ENCODE measurements at regions not wholly inside any gene's neighbourhood (a gene's known extent, or its start where the extent isn't known, plus 50 kb on each side); places are given as distances from the start of the nearest gene placed in this dataset.

- Histone ChIP-seq H3K27me3 (replicated peaks; ENCODE audit: control insufficient read depth, insufficient read depth, low read length, poor library complexity, severe bottlenecking) (no peaks in the 10 kb centered on the region), H3K4me1 (ENCODE audit: control insufficient read depth, insufficient read depth, low read length, poor library complexity, severe bottlenecking) (no peaks in the 10 kb centered on the region), H3K27ac (ENCODE audit: insufficient read depth, low read length, poor library complexity, severe bottlenecking) (no peak overlapping the region), H3K9me3 (ENCODE audit: control insufficient read depth, low read length) (no peaks in the 10 kb centered on the region), H3K36me3 (ENCODE audit: control insufficient read depth, insufficient read depth, low read length) (no peaks in the 10 kb centered on the region), H3K4me3 (ENCODE audit: insufficient read depth, low read depth, low read length, poor library complexity, severe bottlenecking) (no peak overlapping the region)
- no peak for DNase-seq
Measured at GRCh38 chr13:75024602-75025001, 457.4 kb downstream of the TBC1D4 start.

GRCh38 chr13:75023609-75024008, 458.4 kb downstream of the TBC1D4 start:
- no peaks in the 10 kb centered on the region for H3K4me1 ChIP-seq (ENCODE audit: control insufficient read depth, insufficient read depth, low read length, poor library complexity, severe bottlenecking)
- no peaks in the 10 kb centered on the region for H3K36me3 ChIP-seq (ENCODE audit: control insufficient read depth, insufficient read depth, low read length)
- H3K4me3 ChIP-seq (ENCODE audit: insufficient read depth, low read depth, low read length, poor library complexity, severe bottlenecking): no peak overlapping the region
- H3K27me3 ChIP-seq (replicated peaks; ENCODE audit: control insufficient read depth, insufficient read depth, low read length, poor library complexity, severe bottlenecking): no peaks in the 10 kb centered on the region
- DNase-seq: no peak
- H3K27ac ChIP-seq (ENCODE audit: insufficient read depth, low read length, poor library complexity, severe bottlenecking): no peak overlapping the region
- H3K9me3 ChIP-seq (ENCODE audit: control insufficient read depth, low read length): no peaks in the 10 kb centered on the region

DNA sequence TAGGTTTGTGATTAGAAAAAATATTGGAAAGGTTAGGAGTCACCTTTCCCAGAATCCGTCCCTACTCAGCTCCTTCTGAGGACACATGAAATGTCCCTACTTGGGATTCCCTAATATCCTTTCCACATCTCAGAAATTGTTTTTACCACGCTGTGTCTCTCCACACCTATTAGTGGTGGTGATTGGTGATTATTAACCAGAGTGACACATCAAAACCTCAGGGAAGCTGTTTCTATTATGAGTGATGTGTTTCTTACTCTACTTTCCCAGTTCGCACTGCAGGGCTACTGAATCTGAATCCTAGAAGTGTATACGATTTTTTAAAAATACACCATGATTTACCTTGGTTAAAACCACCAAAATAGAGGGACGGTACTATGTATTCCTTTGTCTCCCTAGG, 460.8 kb downstream of the TBC1D4 start:
- Histone ChIP-seq H3K27ac (ENCODE audit: insufficient read depth, low read length, poor library complexity, severe bottlenecking) (no peak overlapping the region), H3K4me1 (ENCODE audit: control insufficient read depth, insufficient read depth, low read length, poor library complexity, severe bottlenecking) (no peaks in the 10 kb centered on the region), H3K27me3 (replicated peaks; ENCODE audit: control insufficient read depth, insufficient read depth, low read length, poor library complexity, severe bottlenecking) (no peaks in the 10 kb centered on the region), H3K36me3 (ENCODE audit: control insufficient read depth, insufficient read depth, low read length) (no peaks in the 10 kb centered on the region), H3K4me3 (ENCODE audit: insufficient read depth, low read depth, low read length, poor library complexity, severe bottlenecking) (no peak overlapping the region), H3K9me3 (ENCODE audit: control insufficient read depth, low read length) (no peaks in the 10 kb centered on the region)
- no peak for DNase-seq

- Histone ChIP-seq H3K9me3 (ENCODE audit: control insufficient read depth, low read length) (no peaks in the 10 kb centered on the region), H3K36me3 (ENCODE audit: control insufficient read depth, insufficient read depth, low read length) (no peaks in the 10 kb centered on the region), H3K27ac (ENCODE audit: insufficient read depth, low read length, poor library complexity, severe bottlenecking) (no peak overlapping the region), H3K4me3 (ENCODE audit: insufficient read depth, low read depth, low read length, poor library complexity, severe bottlenecking) (no peak overlapping the region), H3K4me1 (ENCODE audit: control insufficient read depth, insufficient read depth, low read length, poor library complexity, severe bottlenecking) (no peaks in the 10 kb centered on the region), H3K27me3 (replicated peaks; ENCODE audit: control insufficient read depth, insufficient read depth, low read length, poor library complexity, severe bottlenecking) (no peaks in the 10 kb centered on the region)
- no peak for DNase-seq
Measured at GRCh38 chr13:75016225-75016624, 465.7 kb downstream of the TBC1D4 start.

- no peak overlapping the region for H3K4me3 ChIP-seq (ENCODE audit: insufficient read depth, low read depth, low read length, poor library complexity, severe bottlenecking)
- DNase-seq: no peak
- no peaks in the 10 kb centered on the region for H3K36me3 ChIP-seq (ENCODE audit: control insufficient read depth, insufficient read depth, low read length)
- no peaks in the 10 kb centered on the region for H3K27me3 ChIP-seq (replicated peaks; ENCODE audit: control insufficient read depth, insufficient read depth, low read length, poor library complexity, severe bottlenecking)
- H3K27ac ChIP-seq (ENCODE audit: insufficient read depth, low read length, poor library complexity, severe bottlenecking): no peak overlapping the region
- H3K4me1 ChIP-seq (ENCODE audit: control insufficient read depth, insufficient read depth, low read length, poor library complexity, severe bottlenecking): no peaks in the 10 kb centered on the region
- no peaks in the 10 kb centered on the region for H3K9me3 ChIP-seq (ENCODE audit: control insufficient read depth, low read length)
Measured at GRCh38 chr13:75013818-75014217, 468.2 kb downstream of the TBC1D4 start.

- H3K27ac ChIP-seq (ENCODE audit: insufficient read depth, low read length, poor library complexity, severe bottlenecking): no peak overlapping the region
- no peaks in the 10 kb centered on the region for H3K4me1 ChIP-seq (ENCODE audit: control insufficient read depth, insufficient read depth, low read length, poor library complexity, severe bottlenecking)
- H3K27me3 ChIP-seq (replicated peaks; ENCODE audit: control insufficient read depth, insufficient read depth, low read length, poor library complexity, severe bottlenecking): no peaks in the 10 kb centered on the region
- no peaks in the 10 kb centered on the region for H3K9me3 ChIP-seq (ENCODE audit: control insufficient read depth, low read length)
- H3K36me3 ChIP-seq (ENCODE audit: control insufficient read depth, insufficient read depth, low read length): no peaks in the 10 kb centered on the region
- no peak overlapping the region for H3K4me3 ChIP-seq (ENCODE audit: insufficient read depth, low read depth, low read length, poor library complexity, severe bottlenecking)
- no peak for DNase-seq
Measured at GRCh38 chr13:75010941-75011340, 471.0 kb downstream of the TBC1D4 start.

DNA sequence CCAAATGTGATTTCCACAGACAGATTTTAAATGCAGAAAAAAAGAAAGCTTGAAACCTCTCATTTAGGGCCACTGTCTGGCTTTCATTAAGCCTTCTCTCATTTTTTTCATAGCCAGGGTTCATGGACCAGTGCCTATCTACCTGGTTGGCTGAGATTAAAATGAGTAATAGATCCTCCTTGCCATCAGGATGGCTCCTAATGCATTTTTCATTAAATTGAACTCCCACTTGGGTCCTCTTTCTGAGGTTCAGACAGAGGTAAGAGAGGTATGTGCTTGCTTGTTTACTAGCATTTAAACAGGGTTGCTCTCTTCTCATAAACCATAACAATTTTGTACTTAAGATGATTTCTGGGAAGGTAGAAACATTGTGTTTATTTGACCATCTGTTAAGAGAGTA, 473.0 kb downstream of the TBC1D4 start:
- Histone ChIP-seq H3K27ac (ENCODE audit: insufficient read depth, low read length, poor library complexity, severe bottlenecking) (no peak overlapping the region), H3K27me3 (replicated peaks; ENCODE audit: control insufficient read depth, insufficient read depth, low read length, poor library complexity, severe bottlenecking) (no peaks in the 10 kb centered on the region), H3K36me3 (ENCODE audit: control insufficient read depth, insufficient read depth, low read length) (no peaks in the 10 kb centered on the region), H3K4me3 (ENCODE audit: insufficient read depth, low read depth, low read length, poor library complexity, severe bottlenecking) (no peak overlapping the region), H3K9me3 (ENCODE audit: control insufficient read depth, low read length) (no peaks in the 10 kb centered on the region), H3K4me1 (ENCODE audit: control insufficient read depth, insufficient read depth, low read length, poor library complexity, severe bottlenecking) (no peaks in the 10 kb centered on the region)
- DNase-seq: no peak

DNA sequence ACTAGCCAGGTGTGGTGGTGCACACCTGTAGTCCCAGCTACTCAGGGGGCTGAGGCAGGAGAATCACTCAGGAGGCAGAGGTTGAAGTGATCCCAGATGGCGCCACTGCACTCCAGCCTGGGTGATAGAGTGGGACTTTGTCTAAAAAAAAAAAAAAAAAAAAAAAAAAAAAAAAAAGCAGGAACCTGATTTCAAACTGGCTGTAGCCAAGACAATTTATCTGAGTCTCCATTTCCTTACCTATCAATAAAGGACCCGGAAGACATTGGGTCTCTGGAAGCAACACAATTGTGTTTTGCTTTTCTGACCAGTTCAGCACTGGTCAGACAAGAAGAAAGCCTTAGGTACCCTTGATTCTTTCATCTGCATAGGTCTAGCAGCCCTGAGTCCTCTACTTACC, 491.0 kb downstream of the TBC1D4 start:
- DNase-seq: no peak
- Histone ChIP-seq H3K27me3 (replicated peaks; ENCODE audit: control insufficient read depth, insufficient read depth, low read length, poor library complexity, severe bottlenecking) (no peaks in the 10 kb centered on the region), H3K36me3 (ENCODE audit: control insufficient read depth, insufficient read depth, low read length) (no peaks in the 10 kb centered on the region), H3K27ac (ENCODE audit: insufficient read depth, low read length, poor library complexity, severe bottlenecking) (no peak overlapping the region), H3K9me3 (ENCODE audit: control insufficient read depth, low read length) (no peaks in the 10 kb centered on the region), H3K4me3 (ENCODE audit: insufficient read depth, low read depth, low read length, poor library complexity, severe bottlenecking) (no peak overlapping the region), H3K4me1 (ENCODE audit: control insufficient read depth, insufficient read depth, low read length, poor library complexity, severe bottlenecking) (no peaks in the 10 kb centered on the region)

GRCh38 chr13:74987124-74987690, 494.8 kb downstream of the TBC1D4 start:
- Histone ChIP-seq H3K9me3 (ENCODE audit: control insufficient read depth, low read length) (no peaks in the 10 kb centered on the region), H3K36me3 (ENCODE audit: control insufficient read depth, insufficient read depth, low read length) (no peaks in the 10 kb centered on the region), H3K4me3 (ENCODE audit: insufficient read depth, low read depth, low read length, poor library complexity, severe bottlenecking) (no peak overlapping the region), H3K27me3 (replicated peaks; ENCODE audit: control insufficient read depth, insufficient read depth, low read length, poor library complexity, severe bottlenecking) (no peaks in the 10 kb centered on the region), H3K27ac (ENCODE audit: insufficient read depth, low read length, poor library complexity, severe bottlenecking) (no peak overlapping the region), H3K4me1 (ENCODE audit: control insufficient read depth, insufficient read depth, low read length, poor library complexity, severe bottlenecking) (no peaks in the 10 kb centered on the region)
- DNase-seq: no peak

DNA sequence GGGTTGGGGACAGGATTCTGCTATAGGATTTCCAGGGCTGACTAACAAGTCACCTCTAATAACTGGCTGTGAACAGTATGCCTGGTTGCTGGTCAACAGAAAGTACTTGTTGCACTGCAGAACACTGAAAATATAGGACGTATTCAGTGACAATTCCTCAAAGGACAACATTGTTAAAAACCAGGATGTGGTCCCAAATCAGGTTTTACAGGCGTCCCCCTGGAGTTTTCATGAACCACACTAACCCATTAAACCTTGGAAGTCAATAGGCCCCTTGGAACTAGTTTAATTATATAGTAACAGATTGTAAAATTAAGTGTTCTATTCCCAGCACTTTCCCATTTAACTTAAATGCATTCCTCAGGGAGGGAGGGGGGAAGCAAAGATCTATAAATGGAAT, 495.4 kb downstream of the TBC1D4 start:
- DNase-seq: no peak
- Histone ChIP-seq H3K4me1 (ENCODE audit: control insufficient read depth, insufficient read depth, low read length, poor library complexity, severe bottlenecking) (no peaks in the 10 kb centered on the region), H3K27me3 (replicated peaks; ENCODE audit: control insufficient read depth, insufficient read depth, low read length, poor library complexity, severe bottlenecking) (no peaks in the 10 kb centered on the region), H3K4me3 (ENCODE audit: insufficient read depth, low read depth, low read length, poor library complexity, severe bottlenecking) (no peak overlapping the region), H3K9me3 (ENCODE audit: control insufficient read depth, low read length) (no peaks in the 10 kb centered on the region), H3K36me3 (ENCODE audit: control insufficient read depth, insufficient read depth, low read length) (no peaks in the 10 kb centered on the region), H3K27ac (ENCODE audit: insufficient read depth, low read length, poor library complexity, severe bottlenecking) (no peak overlapping the region)

- Histone ChIP-seq H3K36me3 (ENCODE audit: control insufficient read depth, insufficient read depth, low read length) (no peaks in the 10 kb centered on the region), H3K4me3 (ENCODE audit: insufficient read depth, low read depth, low read length, poor library complexity, severe bottlenecking) (no peak overlapping the region), H3K27me3 (replicated peaks; ENCODE audit: control insufficient read depth, insufficient read depth, low read length, poor library complexity, severe bottlenecking) (no peaks in the 10 kb centered on the region), H3K9me3 (ENCODE audit: control insufficient read depth, low read length) (no peaks in the 10 kb centered on the region), H3K4me1 (ENCODE audit: control insufficient read depth, insufficient read depth, low read length, poor library complexity, severe bottlenecking) (no peaks in the 10 kb centered on the region), H3K27ac (ENCODE audit: insufficient read depth, low read length, poor library complexity, severe bottlenecking) (no peak overlapping the region)
- DNase-seq: no peak
Measured at GRCh38 chr13:74979703-74980102, 502.3 kb downstream of the TBC1D4 start.
